ENCODE measurements at regions not wholly inside any gene's neighbourhood (a gene's known extent, or its start where the extent isn't known, plus 50 kb on each side); places are given as distances from the start of the nearest gene placed in this dataset. TPM values are rescaled to one million over a fixed set of nuclear protein-coding genes. Genes with fewer than 3 reads are reported as not detected.
"Not testable (repeated sequence)": the region's sequence is repeated elsewhere in the genome, so short reads cannot be mapped to it uniquely, and the experiment has no call there.

- intact Hi-C loops (cut with DNase I): no loop called here
- ATAC-seq (no peak), DNase-seq (ENCODE audit: low spot score) (no peak)
These were observed 190.0 kb upstream of the ZWINT start for GRCh38 chr10:56551037-56551436.

GRCh38 chr10:56547163-56547562, 186.1 kb upstream of the ZWINT start:
- no peak for ATAC-seq
- DNase-seq (ENCODE audit: low spot score): no peak
- intact Hi-C loops (cut with DNase I): no loop called here

DNA sequence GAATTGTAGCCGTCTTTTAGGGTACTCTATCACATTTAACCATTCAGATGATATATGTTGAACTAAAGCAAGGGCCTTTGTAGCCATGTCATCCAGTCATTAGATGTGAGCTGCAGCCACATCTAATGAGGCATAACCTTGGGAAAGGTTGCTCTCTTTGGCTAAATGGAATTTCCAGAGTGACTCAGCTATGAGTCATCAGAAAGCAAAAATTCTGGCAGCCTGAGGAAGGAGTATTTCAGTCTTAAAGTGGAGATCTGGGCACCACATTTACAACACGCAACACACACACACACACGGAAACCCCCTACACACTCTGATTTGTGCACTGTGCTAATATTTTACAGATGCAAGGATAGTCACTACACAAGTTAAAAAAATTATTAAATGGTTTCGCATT, 176.9 kb upstream of the ZWINT start:
- ATAC-seq (no peak), DNase-seq (ENCODE audit: low spot score) (no peak)
- intact Hi-C loops (cut with DNase I): no loop called here

DNA sequence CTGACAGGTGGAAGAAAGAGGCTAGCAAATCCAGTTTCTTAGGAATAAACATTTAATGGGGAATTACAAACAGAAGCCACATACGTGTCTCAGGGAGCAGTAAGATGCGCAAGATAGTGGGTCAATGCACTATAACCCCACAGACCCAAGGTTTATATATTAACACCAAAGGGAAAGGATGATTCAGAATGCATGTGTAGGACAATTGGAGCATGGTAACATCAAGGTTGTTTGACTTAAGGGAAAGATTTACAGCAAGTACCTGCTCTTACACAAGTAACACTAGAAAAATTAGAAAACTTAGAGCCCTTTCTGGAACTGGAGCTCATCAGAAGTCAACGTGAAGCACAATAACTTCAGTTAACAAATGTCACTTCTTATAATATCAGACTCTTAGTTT, 161.1 kb upstream of the ZWINT start:
- ATAC-seq (no peak), DNase-seq (ENCODE audit: low spot score) (no peak)
- intact Hi-C loops (cut with DNase I): no loop called here

DNA sequence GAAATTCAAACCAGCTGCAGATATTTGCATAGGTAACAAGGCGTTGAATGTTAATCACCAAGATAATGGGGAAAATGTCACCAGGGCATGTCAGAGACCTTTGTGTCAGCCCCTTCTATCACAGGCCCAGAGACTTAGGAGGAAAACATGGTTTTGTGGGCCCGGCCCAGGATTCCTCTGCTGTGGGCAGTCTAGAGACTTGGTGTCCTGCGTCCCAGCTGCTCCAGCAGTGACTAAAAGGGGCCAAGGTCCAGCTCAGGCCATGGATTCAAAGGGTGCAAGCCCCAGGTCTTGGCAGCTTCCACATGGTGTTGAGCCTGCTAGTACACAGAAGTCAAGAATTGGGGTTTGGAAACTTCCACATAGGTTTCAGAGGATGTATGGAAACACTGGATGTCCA, 147.5 kb upstream of the ZWINT start:
- intact Hi-C loops (cut with DNase I): no loop called here
- DNase-seq (ENCODE audit: low spot score) (no peak), ATAC-seq (no peak)

- DNase-seq (ENCODE audit: low spot score) (no peak), ATAC-seq (no peak)
- intact Hi-C loops (cut with DNase I): no loop called here
These were observed 146.0 kb upstream of the ZWINT start for GRCh38 chr10:56507033-56507432.

DNA sequence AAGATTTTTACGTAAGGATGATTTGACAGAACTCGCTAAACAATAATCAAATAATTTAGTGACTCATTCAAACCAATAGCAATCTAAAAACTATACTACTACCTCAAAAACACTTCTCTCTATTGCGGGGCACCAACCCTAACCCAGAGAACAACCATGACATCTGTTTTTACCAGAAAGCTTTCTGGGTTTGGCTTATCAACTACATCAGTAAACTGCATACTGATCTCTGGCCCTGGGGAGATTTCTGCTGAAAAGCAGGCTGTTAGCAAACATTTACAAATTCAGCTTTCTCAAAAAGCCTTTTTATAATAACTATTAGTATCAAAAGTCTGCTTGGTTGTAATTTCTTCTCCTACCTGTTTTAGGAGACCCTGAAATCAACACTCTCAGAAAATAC, 144.5 kb upstream of the ZWINT start:
- ATAC-seq (no peak), DNase-seq (ENCODE audit: low spot score) (no peak)
- intact Hi-C loops (cut with DNase I): no loop called here

DNA sequence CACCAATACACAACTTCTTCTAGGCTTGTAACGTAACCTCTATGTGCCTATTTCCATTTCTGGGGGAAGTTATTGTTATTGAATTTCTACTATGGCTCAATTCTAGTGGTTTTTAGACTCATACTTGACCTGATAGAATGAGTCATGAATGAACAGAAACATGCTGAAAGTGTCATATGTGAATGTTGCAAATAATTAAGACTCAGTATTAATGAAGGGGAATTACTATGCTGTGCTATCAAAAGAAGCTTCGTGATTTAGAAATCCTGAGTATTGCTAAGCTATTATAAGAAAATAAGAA, 135.1 kb upstream of the ZWINT start:
- intact Hi-C loops (cut with DNase I): no loop called here
- ATAC-seq (no peak), DNase-seq (ENCODE audit: low spot score) (no peak)

DNA sequence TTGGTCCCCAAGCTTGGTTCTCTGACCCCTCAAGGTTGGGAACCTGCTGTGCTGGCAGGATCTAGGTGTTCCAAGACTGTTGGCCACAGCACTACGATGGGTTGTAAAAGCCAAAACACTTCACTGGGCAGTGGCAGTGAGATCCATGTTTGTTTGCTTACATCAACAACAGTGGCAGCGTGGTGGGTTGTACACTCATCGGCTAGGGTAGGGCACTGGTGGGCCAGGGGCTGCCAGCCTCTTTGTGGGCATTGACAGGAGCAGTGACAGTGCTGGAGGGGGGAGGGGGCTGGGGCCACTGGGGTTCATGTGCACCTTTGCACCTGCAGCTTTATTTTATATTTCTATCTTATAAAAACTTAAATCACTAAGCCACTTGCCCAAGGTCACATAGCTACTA, 126.7 kb upstream of the ZWINT start:
- intact Hi-C loops (cut with DNase I): no loop called here
- no peak for DNase-seq (ENCODE audit: low spot score)
- no peak for ATAC-seq

DNA sequence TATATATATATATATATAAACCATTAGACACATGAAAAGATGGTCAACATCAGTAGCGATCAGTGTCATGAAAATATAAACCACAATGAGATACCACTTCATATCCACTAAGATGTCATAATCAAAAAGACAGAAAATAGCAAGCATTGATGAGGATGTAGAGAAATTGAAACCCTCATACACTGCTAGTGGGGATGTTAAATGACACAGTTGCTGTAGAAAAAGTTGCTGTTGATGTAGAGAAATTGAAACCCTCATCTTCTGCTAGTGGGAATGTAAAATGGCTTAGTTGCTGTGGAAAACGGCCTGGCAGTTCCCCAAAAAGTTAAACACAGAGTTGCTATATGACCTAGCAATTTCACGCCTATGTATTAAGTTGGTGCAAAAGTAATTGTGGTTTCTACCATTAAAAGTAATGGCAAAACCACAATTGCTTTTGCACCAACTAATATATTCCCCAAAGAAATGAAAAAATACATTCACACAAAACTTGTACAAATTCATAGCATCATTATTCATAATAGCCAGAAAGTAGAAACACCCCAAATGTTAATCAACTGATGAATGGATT, 120.5 kb upstream of the ZWINT start:
- intact Hi-C loops (cut with DNase I): no loop called here
- no peak for ATAC-seq
- no peak for DNase-seq (ENCODE audit: low spot score)

- no peak for DNase-seq (ENCODE audit: low spot score)
- intact Hi-C loops (cut with DNase I): no loop called here
- no peak for ATAC-seq
These were observed 111.9 kb upstream of the ZWINT start for GRCh38 chr10:56472978-56473377.

- intact Hi-C loops (cut with DNase I): no loop called here
- ATAC-seq: no peak
These were observed 109.6 kb upstream of the ZWINT start for GRCh38 chr10:56470701-56471100.

GRCh38 chr10:56469482-56469881, 108.4 kb upstream of the ZWINT start:
- ATAC-seq (no peak), DNase-seq (ENCODE audit: low spot score) (no peak)
- intact Hi-C loops (cut with DNase I): no loop called here

More at GRCh38 chr10:56470701-56471100, 109.6 kb upstream of the ZWINT start:
- no peak for DNase-seq (ENCODE audit: low spot score)

GRCh38 chr10:56466005-56466404, 104.9 kb upstream of the ZWINT start:
- DNase-seq (ENCODE audit: low spot score) (no peak), ATAC-seq (no peak)
- intact Hi-C loops (cut with DNase I): no loop called here

GRCh38 chr10:56449770-56450169, 88.7 kb upstream of the ZWINT start:
- intact Hi-C loops (cut with DNase I): no loop called here
- ATAC-seq: no peak

DNA sequence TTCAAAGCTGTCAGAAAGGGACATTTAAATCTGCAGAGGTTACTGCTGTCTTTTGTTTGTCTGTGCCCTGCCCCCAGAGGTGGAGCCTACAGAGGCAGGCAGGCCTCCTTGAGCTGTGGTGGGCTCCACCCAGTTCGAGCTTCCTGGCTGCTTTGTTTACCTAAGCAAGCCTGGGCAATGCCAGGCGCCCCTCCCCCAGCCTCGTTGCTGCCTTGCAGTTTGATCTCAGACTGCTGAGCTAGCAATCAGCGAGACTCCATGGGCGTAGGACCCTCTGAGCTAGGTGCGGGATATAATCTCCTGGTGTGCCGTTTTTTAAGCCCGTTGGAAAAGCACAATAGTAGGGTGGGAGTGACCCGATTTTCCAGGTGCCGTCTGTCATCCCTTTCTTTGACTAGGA, 86.6 kb upstream of the ZWINT start:
- intact Hi-C loops (cut with DNase I); ATAC-seq; DNase-seq (ENCODE audit: low spot score): not testable (repeated sequence)

More at GRCh38 chr10:56449770-56450169, 88.7 kb upstream of the ZWINT start:
- DNase-seq (ENCODE audit: low spot score): no peak

DNA sequence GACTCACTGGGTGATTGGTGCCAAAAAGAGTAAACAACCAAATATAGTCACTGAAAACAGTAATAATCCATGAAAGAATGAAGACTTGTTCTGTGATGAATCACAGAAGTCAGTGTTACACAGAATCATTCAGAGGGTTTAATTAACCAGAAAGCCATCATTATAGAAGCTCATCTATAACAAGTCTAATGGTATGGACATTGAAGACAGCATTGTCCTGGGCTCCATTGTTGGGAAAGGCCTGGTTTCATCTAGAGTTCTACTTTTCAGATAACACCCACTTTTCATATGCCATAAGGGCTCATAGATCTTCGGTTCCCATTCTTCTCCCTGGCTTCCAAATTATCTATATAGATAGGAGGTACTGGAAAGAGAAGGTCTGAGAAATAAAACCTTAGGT, 80.3 kb upstream of the ZWINT start:
- ATAC-seq; DNase-seq (ENCODE audit: low spot score); intact Hi-C loops (cut with DNase I): not testable (repeated sequence)

Small RNAs in the stretch of these regions (microRNA-seq; reads per million reads assigned to microRNA genes)
- gene MIR3924: not detected
